Left renal pelvis (tissue), 4 donors: ENCODE measurements at regions not wholly inside any gene's neighbourhood (a gene's known extent, or its start where the extent isn't known, plus 50 kb on each side); places are given as distances from the start of the nearest gene placed in this dataset.

Experiments
- DNase-seq, 4 donors: peaks; one replicate each; pipeline ENCODE4 v3.0.0-alpha.2; 2013; ENCODE audit warnings: low read depth in 4 of 4, low spot score in 3 of 4

DNA sequence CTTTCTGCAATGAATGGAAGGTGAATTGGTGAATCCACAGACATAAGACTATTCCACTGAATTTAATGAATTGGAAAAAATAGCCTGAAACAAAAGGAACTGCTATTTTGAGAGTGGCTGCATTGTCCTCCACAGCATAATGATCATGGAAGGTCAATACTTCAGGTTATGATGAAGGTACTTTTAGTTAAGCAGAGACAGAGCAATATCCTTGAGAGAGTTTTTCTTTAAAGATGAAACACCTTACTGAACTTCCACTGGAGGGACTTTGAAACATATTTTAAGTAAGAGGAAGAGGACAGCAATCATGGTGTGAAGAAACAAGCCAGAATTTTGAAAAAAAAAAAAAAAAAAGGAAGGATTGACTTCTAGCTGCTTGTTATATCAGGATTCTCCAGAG is 68.8 kb upstream of the DPP10 start:
- DNase-seq = no peak

DNA sequence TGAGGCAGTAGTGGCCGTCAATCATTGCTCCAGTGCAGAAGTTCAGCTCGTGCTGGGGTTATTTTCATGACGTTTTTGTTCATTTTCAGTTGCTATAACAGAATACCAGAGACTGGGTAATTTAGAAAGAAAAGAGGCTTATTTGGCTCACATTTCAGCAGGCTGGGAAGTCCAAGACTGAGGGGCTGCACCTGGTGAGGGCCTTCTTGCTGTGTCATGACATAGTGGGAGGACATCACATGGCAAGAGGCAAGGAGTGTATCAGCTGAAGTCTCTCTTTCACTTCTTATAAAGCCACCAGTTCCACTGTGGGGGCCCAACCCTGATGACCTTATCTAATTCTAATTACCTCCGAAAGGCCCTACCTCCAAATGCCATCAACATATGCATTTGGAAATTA is 58.0 kb upstream of the DPP10 start:
- DNase-seq = no peak

DNA sequence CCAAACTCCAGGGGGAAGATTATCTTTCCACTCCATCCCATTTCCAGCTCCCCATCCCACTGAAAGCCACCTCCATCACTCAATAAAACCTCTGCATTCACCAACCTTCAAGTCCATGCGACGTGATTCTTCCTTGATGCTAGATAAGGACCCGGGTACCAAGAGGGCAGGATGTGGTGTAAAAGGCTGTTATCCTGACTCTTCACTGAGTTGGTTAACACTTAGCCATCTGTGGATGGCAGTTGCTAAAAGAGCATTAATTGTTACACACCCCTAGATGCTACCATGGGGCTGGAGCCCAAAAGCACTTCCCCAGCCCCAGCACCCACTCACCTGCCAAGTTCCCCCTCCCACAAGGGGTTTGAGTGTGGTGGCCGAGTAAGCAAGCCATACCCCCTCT is 53.4 kb upstream of the DPP10 start:
- no peak for DNase-seq
